Psoas muscle (tissue), 7 donors: ENCODE measurements at regions not wholly inside any gene's neighbourhood (a gene's known extent, or its start where the extent isn't known, plus 50 kb on each side); places are given as distances from the start of the nearest gene placed in this dataset.
"Not testable (repeated sequence)": the region's sequence is repeated elsewhere in the genome, so short reads cannot be mapped to it uniquely, and the experiment has no call there.

ENCODE experiments used
- ATAC-seq, 4 donors: fragments of 200-7000 bp; cut with Tn5 transposase; one replicate each; pipeline ENCODE4 v1.9.1; 2020; ENCODE audit warnings: moderate library complexity in 3 of 4, mild to moderate bottlenecking in 2 of 4
- DNase-seq, 2 donors: peaks; one replicate each; pipeline ENCODE4 v3.0.0-alpha.2; 2020
- H3K27ac ChIP-seq: fragments of 200-600 bp; one replicate; pipeline ENCODE4 v1.8.0; 2022
- H3K27me3 ChIP-seq, 3 donors: fragments of 200-600 bp in 1 of 3; one replicate each; pipeline versions ENCODE4 v1.6.1 to v1.8.0; 2013 to 2022; ENCODE audit warnings: low read length in 2 of 3, mild to moderate bottlenecking in 2 of 3, moderate library complexity in 1 of 3; ENCODE audit not compliant: insufficient read depth in 3 of 3
- H3K36me3 ChIP-seq, 2 donors: fragments of 200-600 bp in 1 of 2; one replicate each; pipeline versions ENCODE4 v1.6.1 to v1.8.0; 2013 to 2022; ENCODE audit warnings: low read depth in 1 of 2, mild to moderate bottlenecking in 1 of 2, moderate library complexity in 1 of 2; ENCODE audit not compliant: insufficient read depth in 1 of 2
- H3K4me1 ChIP-seq: fragments of 200-600 bp; one replicate; pipeline ENCODE4 v1.8.0; 2022
- H3K4me3 ChIP-seq: fragments of 200-600 bp; one replicate; pipeline ENCODE4 v1.8.0; 2022; ENCODE audit warnings: mild to moderate bottlenecking
- H3K9me3 ChIP-seq: fragments of 200-600 bp; one replicate; pipeline ENCODE4 v1.8.0; 2022
- WGBS, 3 donors: extraction: QIAGEN DNeasy Blood & Tissue Kit; methylation state at CpG; one replicate each; pipeline versions ENCODE4 v1.1.6 to v1.1.7; 2013; 5-methylcytosine and 5-hydroxymethylcytosine counted together
- intact Hi-C, 2 donors: fragments of 100-400 bp; cut with DNase I; formaldehyde crosslinking; loops; one replicate each; pipeline versions ENCODE4 v1.11.0 to v1.14.2; 2022
- TF ChIP-seq, protein P1 (sequence below): fragments of 200-600 bp; IDR thresholded peaks from one replicate; pipeline ENCODE4 v1.8.0; 2022; ENCODE audit warnings: antibody characterized with exemption
- donor health status: healthy with polysubstance abuse.
- donor health status: DM: no; HTN: no; CAD: no; lungs with moderate emphysema.
- donor health status: Bipolar disorder and iron deficiency.
- donor health status: healthy.
- donor health status: DM: yes; HTN: yes; CAD: no.
- donor health status: DM: no; HTN: no; CAD: no.
- donor health status: DM: yes; HTN: yes; CAD: no.

DNA sequence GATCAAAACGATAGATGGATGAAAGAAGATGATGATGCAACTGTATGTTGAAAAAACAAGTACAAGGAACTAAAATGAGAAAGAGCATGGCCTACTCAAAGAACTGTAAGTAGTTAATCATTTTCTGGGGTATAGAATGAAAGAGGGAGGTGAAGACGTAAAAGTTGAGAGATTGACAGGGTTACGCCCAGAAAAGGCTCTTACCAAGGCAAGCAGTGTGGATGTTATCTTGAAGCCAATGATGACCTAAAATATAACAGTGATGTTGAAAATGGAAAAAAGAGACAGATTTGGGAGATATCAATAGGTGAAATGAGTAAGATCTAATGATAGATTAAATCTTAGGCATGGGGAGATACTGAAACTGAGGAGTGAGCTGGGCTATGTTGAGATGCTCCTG lies 80.4 kb upstream of the GNAQ start:
- Histone ChIP-seq H3K27ac (no peak overlapping the region), H3K27me3 (no peaks in the 10 kb centered on the region), H3K4me3 (no peak overlapping the region), H3K9me3 (no peaks in the 10 kb centered on the region), H3K4me1 (no peaks in the 10 kb centered on the region), H3K36me3 (no peaks in the 10 kb centered on the region)
- intact Hi-C loops = loop anchor here in 1 of 2 donors (10.0 kb wide), 1 partner anchor 1707 kb away; no protein-coding TSS in a partner anchor
- DNase-seq (no peak), ATAC-seq (no peak)
- 94 to 95% (median 94%) methylated on average over 3 of the region's 3 CpGs for WGBS, 3 donors
- TF ChIP-seq, protein P1, sequence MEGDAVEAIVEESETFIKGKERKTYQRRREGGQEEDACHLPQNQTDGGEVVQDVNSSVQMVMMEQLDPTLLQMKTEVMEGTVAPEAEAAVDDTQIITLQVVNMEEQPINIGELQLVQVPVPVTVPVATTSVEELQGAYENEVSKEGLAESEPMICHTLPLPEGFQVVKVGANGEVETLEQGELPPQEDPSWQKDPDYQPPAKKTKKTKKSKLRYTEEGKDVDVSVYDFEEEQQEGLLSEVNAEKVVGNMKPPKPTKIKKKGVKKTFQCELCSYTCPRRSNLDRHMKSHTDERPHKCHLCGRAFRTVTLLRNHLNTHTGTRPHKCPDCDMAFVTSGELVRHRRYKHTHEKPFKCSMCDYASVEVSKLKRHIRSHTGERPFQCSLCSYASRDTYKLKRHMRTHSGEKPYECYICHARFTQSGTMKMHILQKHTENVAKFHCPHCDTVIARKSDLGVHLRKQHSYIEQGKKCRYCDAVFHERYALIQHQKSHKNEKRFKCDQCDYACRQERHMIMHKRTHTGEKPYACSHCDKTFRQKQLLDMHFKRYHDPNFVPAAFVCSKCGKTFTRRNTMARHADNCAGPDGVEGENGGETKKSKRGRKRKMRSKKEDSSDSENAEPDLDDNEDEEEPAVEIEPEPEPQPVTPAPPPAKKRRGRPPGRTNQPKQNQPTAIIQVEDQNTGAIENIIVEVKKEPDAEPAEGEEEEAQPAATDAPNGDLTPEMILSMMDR = no peak

GRCh38 chr9:78109075-78109474 lies 77.5 kb upstream of the GNAQ start:
- Histone ChIP-seq H3K27me3 (no peaks in the 10 kb centered on the region), H3K27ac (no peak overlapping the region), H3K36me3 (no peaks in the 10 kb centered on the region), H3K4me3 (no peak overlapping the region), H3K4me1 (no peaks in the 10 kb centered on the region), H3K9me3 (no peaks in the 10 kb centered on the region)
- intact Hi-C loops = no loop called here
- DNase-seq (no peak), ATAC-seq (no peak)
- TF ChIP-seq, protein P1 = no peak
- 78 to 85% (median 80%) methylated on average over 2 of the region's 2 CpGs for WGBS, 3 donors

DNA sequence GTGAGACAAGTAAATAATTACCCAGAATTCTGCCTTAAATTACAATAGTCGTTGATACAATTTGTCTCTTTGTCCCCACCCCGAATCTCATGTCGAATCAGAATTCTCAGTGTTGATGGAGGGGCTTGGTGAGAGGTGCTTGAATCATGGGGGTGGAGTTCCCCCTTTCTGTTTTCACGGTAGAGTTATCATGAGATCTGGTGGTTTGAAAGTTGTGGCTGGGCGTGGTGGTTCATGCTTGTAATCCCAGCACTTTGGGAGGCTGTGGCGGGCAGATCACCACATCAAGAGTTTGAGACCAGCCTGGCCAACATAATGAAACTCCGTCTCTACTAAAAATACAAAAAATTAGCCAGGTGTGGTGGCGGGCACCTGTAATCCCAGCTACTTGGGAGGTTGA lies 75.0 kb upstream of the GNAQ start:
- ATAC-seq, DNase-seq, H3K36me3 ChIP-seq, H3K4me1 ChIP-seq, intact Hi-C loops, H3K27ac ChIP-seq, H3K4me3 ChIP-seq, H3K27me3 ChIP-seq, H3K9me3 ChIP-seq: not testable (repeated sequence)
- 89 to 91% (median 90%) methylated on average over 8 of the region's 8 CpGs for WGBS, 3 donors

- Histone ChIP-seq H3K4me1 (no peaks in the 10 kb centered on the region), H3K36me3 (no peaks in the 10 kb centered on the region), H3K9me3 (no peaks in the 10 kb centered on the region), H3K27ac (no peak overlapping the region), H3K4me3 (no peak overlapping the region), H3K27me3 (no peaks in the 10 kb centered on the region)
- 74 to 86% (median 83%) methylated on average over 6 of the region's 6 CpGs for WGBS, 3 donors
- no peak for ATAC-seq
- intact Hi-C loops = no loop called here
- no peak for DNase-seq
- TF ChIP-seq, protein P1 = no peak
These were observed 72.4 kb upstream of the GNAQ start for GRCh38 chr9:78103971-78104433.

GRCh38 chr9:78101247-78101646 lies 69.6 kb upstream of the GNAQ start:
- Histone ChIP-seq H3K36me3 (no peaks in the 10 kb centered on the region), H3K27me3 (no peaks in the 10 kb centered on the region), H3K4me3 (no peak overlapping the region), H3K27ac (no peak overlapping the region), H3K9me3 (no peaks in the 10 kb centered on the region), H3K4me1 (no peaks in the 10 kb centered on the region)
- TF ChIP-seq, protein P1 = no peak
- intact Hi-C loops = no loop called here
- 13 to 22% (median 14%) methylated on average over 2 of the region's 2 CpGs for WGBS, 3 donors
- no peak for ATAC-seq
- DNase-seq = no peak
